Heart right ventricle (tissue), 16 donors: ENCODE measurements at regions not wholly inside any gene's neighbourhood (a gene's known extent, or its start where the extent isn't known, plus 50 kb on each side); places are given as distances from the start of the nearest gene placed in this dataset.

Experiments
- ATAC-seq, 8 donors: fragments of 200-7000 bp; cut with Tn5 transposase; one replicate each; pipeline ENCODE4 v1.9.1; 2020; ENCODE audit warnings: mild to moderate bottlenecking in 8 of 8, moderate library complexity in 8 of 8, moderate number of reproducible peaks in 1 of 8
- DNase-seq, 2 donors: peaks; one replicate each; pipeline ENCODE4 v3.0.0-alpha.2; 2020
- H3K27ac ChIP-seq, 10 donors: fragments of 200-600 bp; sonication (generic) in 2 of 10; one replicate each; pipeline versions ENCODE4 v1.5.0 to v1.8.0; 2020 to 2022; ENCODE audit warnings: mild to moderate bottlenecking in 3 of 10
- H3K27me3 ChIP-seq, 7 donors: fragments of 200-600 bp; one replicate each; pipeline ENCODE4 v1.8.0; 2021 to 2022; ENCODE audit warnings: mild to moderate bottlenecking in 2 of 7
- H3K36me3 ChIP-seq, 9 donors: fragments of 200-600 bp; sonication (generic) in 1 of 9; one replicate each; pipeline versions ENCODE4 v1.5.0 to v1.8.0; 2020 to 2022; ENCODE audit warnings: mild to moderate bottlenecking in 2 of 9
- H3K4me1 ChIP-seq, 9 donors: fragments of 200-600 bp; sonication (generic) in 1 of 9; one replicate each; pipeline versions ENCODE4 v1.5.0 to v1.8.0; 2020 to 2022; ENCODE audit warnings: mild to moderate bottlenecking in 4 of 9
- H3K4me3 ChIP-seq, 10 donors: fragments of 200-600 bp; sonication (generic) in 2 of 10; one replicate each; pipeline versions ENCODE4 v1.5.0 to v1.8.0; 2020 to 2022; ENCODE audit warnings: mild to moderate bottlenecking in 7 of 10, moderate library complexity in 2 of 10
- H3K9me3 ChIP-seq, 11 donors: fragments of 200-600 bp in 10 of 11; sonication (generic) in 2 of 11; one replicate each; pipeline versions ENCODE4 v1.5.0 to v1.8.0; 2013 to 2022; ENCODE audit warnings: mild to moderate bottlenecking in 2 of 11, control low read depth in 1 of 11, moderate library complexity in 1 of 11
- CTCF ChIP-seq, 9 donors: fragments of 200-600 bp; sonication (generic) in 2 of 9; IDR thresholded peaks; one replicate each; pipeline versions ENCODE4 v1.5.0 to v1.8.0; 2021 to 2022; ENCODE audit warnings: antibody characterized with exemption in 9 of 9, mild to moderate bottlenecking in 5 of 9, moderate library complexity in 1 of 9
- WGBS, 2 donors: extraction: QIAGEN DNeasy Blood & Tissue Kit; methylation state at CpG; one replicate each; pipeline ENCODE4 v1.1.7; 2013; ENCODE audit warnings: inconsistent platforms in 1 of 2; 5-methylcytosine and 5-hydroxymethylcytosine counted together
- intact Hi-C, 10 donors: fragments of 100-400 bp; cut with DNase I; formaldehyde crosslinking; loops; one replicate each; pipeline versions ENCODE4 v1.11.1 to v1.14.2; 2022
- donor health status: Arrhythmogenic right ventricular cardiomyopathy.
- donor health status: ischemic (EF 13 %, LVEDD 7.1; RV severe dilation, severe dysfunction).
- donor health status: healthy with polysubstance abuse.
- donor health status: DM: no; HTN: yes; CAD: no.
- donor health status: DM: no; HTN: no; CAD: no.
- donor health status: ischemic (EF 25% LVEDD 6.9; RV normal size, moderate dysfunction).
- donor health status: ischemic (EF 25% LVEDD 5.7; RV mildly dilated, moderate dysfunction).
- donor health status: healthy.
- donor health status: DM: yes; HTN: yes; CAD: no.
- donor health status: Ischemic cardiomyopathy.
- donor health status: ischemic (EF 35%, LVEDD 5.7; RV mildly dilated, moderate dysfunction).
- donor health status: nonischemic (EF 11% LVEDD 7.7; RV severe dilation, severe dysfunction).
- donor health status: DM: yes; HTN: yes; CAD: no.
- donor health status: PGD.
- donor health status: ischemic (EF 29% LVEDD 5.4; RV normal size, mild dysfunction).
- donor health status: nonischemic (EF 23%, LVEDD 6.1; RV moderate dilation, normal function).

GRCh38 chr2:181262782-181263181 is 194.4 kb upstream of the ITGA4 start:
- ATAC-seq (no peak), DNase-seq (no peak)
- no peak for TF ChIP-seq CTCF (IDR thresholded peaks at IDR 0.05)
- no peaks in the 10 kb centered on the region for H3K4me1 ChIP-seq
- no peaks in the 10 kb centered on the region for H3K36me3 ChIP-seq
- intact Hi-C loops, result no loop called here
- no peaks in the 10 kb centered on the region for H3K9me3 ChIP-seq
- H3K27ac ChIP-seq, result no peak overlapping the region
- no peak overlapping the region for H3K4me3 ChIP-seq
- H3K27me3 ChIP-seq, result no peaks in the 10 kb centered on the region

GRCh38 chr2:181264001-181264400 is 193.2 kb upstream of the ITGA4 start:
- H3K27ac ChIP-seq, result no peak overlapping the region
- no peaks in the 10 kb centered on the region for H3K27me3 ChIP-seq
- no peak overlapping the region for H3K4me3 ChIP-seq
- intact Hi-C loops, result no loop called here
- no peaks in the 10 kb centered on the region for H3K36me3 ChIP-seq
- DNase-seq (no peak), ATAC-seq (no peak)
- 49 to 74% methylated on average over 1 of the region's 1 CpG for WGBS, 2 donors
- H3K4me1 ChIP-seq, result no peaks in the 10 kb centered on the region
- TF ChIP-seq CTCF (IDR thresholded peaks at IDR 0.05), result no peak
- H3K9me3 ChIP-seq, result no peaks in the 10 kb centered on the region

GRCh38 chr2:181264441-181264840 is 192.7 kb upstream of the ITGA4 start:
- no peaks in the 10 kb centered on the region for H3K9me3 ChIP-seq
- H3K4me3 ChIP-seq, result no peak overlapping the region
- 67 to 75% methylated on average over 1 of the region's 1 CpG for WGBS, 2 donors
- H3K4me1 ChIP-seq, result no peaks in the 10 kb centered on the region
- H3K27me3 ChIP-seq, result no peaks in the 10 kb centered on the region
- intact Hi-C loops, result no loop called here
- H3K36me3 ChIP-seq, result no peaks in the 10 kb centered on the region
- DNase-seq, result no peak
- no peak overlapping the region for H3K27ac ChIP-seq
- ATAC-seq, result no peak
- no peak for TF ChIP-seq CTCF (IDR thresholded peaks at IDR 0.05)

- no peak overlapping the region for H3K27ac ChIP-seq
- H3K4me1 ChIP-seq, result no peaks in the 10 kb centered on the region
- H3K9me3 ChIP-seq, result no peaks in the 10 kb centered on the region
- no peaks in the 10 kb centered on the region for H3K36me3 ChIP-seq
- H3K27me3 ChIP-seq, result peaks cover 0 to 5% (median 0%) of the 10 kb centered on the region in 7 donors
- intact Hi-C loops, result no loop called here
- 72 to 74% methylated on average over 3 of the region's 3 CpGs for WGBS, 2 donors
- H3K4me3 ChIP-seq, result no peak overlapping the region
- DNase-seq, result no peak
- no peak for TF ChIP-seq CTCF (IDR thresholded peaks at IDR 0.05)
- no peak for ATAC-seq
Observed at GRCh38 chr2:181266614-181267013, 190.6 kb upstream of the ITGA4 start.
